SIG-M5 treated with dmso at 0.1 percent for 504 hours (cell line): ENCODE measurements at regions not wholly inside any gene's neighbourhood (a gene's known extent, or its start where the extent isn't known, plus 50 kb on each side); places are given as distances from the start of the nearest gene placed in this dataset.

ENCODE experiments used
- DNase-seq: peaks from one replicate; lab custom pipeline; 2025; ENCODE audit not compliant: unreplicated experiment; lab: John Stamatoyannopoulos, UW

DNA sequence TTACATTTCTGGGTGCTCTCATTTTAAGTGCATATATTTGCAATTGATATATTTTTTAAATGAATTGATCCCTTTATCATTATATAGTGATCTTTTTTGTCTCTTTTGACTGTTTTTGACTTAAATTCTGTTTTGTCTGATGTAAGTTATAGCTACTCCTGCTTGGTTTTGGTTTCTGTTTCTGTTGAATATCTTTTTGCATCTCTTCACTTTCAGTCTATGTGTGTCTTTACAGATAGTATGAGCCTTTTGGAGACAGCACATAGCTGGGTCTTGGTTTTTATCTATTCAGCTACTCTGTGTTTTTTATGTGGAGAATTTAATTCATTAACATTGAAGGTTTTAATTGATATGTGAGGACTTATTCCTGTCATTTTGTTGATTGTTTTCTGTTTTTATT is 311.3 kb downstream of the SPATA31D1 start:
- no peak for DNase-seq

DNA sequence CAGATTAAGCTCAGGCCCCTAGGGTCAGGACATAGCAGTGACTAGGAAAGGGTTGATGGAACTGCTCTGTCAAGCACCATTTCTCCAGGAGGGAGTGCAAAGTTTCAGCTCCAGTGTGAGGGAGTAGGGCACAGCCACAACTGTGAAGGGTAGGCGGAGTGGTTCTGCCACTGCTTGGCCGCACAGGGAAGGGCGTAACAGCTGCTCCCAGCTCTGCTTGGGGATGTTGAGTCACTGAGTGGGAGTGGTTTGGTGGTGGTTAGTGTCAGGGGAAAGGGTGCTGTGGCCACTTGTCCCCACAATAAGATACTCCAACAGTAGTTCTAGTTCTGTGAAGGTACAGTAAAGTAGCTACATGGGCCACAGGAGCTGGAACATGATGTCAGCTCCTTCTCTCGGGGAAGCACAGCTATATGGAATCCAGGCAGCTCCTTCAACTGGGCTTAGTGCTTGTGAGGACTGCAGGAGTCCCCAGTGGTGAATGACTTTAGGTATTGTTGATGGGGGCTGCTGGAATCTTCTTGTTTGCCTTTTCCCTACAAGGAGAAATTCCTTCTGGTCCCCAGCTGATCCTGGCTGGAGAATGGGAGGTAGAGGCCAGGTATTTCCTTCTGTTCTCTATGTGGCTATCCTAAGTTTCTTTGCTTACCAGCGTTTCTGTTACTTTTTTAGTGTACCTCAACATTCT is 314.5 kb downstream of the SPATA31D1 start:
- no peak for DNase-seq

DNA sequence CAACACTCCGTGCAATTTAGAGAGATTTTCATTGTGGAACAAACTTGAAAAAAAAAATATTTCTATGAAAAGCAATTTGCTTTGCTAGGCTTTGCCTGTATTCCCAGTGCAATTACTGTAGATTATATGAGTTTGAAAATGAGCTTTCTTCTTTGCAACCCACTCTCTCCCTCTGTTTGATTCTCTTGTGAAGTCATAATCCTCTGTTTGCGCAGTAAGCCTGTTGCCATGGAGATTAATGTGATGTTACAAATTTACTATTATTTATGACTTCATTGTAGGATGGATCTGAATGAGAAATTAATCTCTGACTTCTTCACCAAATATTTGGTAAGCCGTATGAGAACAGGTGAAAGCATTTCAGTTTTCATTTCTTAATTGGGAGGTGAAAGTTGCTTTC is 320.3 kb downstream of the SPATA31D1 start:
- DNase-seq, result no peak

DNA sequence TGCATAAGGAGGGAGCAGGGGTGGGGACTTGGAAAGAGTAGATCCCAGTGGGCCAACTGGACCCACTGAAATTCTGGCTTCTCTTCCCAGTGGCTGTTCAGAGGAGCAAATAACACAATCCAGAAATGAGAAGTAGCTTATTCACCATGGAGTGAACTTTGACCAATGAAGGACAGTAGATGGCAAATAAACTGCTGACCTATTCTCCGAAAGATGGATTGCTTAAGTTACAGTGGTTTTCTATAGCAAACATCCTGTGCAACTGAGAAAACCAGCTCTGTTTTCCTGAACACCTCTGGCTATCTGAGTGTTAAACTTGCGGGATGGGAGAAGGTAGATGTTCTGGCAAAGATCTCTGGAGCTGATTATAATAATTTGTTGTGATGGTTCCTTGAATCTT is 325.1 kb downstream of the SPATA31D1 start:
- DNase-seq, result no peak

DNA sequence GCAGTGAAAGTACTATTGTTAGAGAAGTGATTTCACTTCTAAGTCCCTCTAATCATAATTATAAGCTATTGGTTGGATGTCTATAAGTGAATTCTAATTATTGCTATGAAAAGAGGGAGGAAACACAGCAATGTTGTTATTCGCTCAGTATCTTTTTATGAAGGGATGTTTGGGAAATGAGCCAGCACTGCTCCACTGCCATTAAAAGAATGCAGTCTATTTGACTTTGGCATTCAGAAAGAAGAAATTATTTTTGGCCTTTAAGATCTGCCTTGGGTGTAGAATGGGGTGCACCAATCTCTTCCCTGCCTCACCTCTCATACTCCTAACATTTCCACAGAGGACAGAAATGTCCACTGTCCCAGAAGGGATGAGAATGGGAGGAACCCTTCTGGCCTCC is 332.0 kb downstream of the SPATA31D1 start:
- DNase-seq, result no peak

DNA sequence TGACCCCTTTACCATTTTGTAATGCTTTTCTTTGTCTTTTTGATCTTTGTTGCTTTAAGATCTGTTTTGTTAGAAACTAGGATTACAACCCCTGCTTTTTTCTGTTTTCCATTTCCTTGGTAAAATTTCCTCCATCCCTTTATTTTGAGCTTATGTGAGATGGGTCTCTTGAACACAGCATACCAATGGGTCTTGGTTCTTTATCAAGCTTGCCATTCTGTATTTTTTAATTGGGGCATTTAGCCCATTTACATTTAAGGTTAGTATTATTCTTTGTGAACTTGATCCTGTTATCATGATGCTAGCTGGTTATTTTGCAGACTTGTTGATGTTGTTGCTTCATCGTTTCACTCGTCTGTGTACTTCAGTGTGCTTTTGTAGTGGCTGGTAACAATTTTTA is 337.3 kb downstream of the SPATA31D1 start:
- no peak for DNase-seq

DNA sequence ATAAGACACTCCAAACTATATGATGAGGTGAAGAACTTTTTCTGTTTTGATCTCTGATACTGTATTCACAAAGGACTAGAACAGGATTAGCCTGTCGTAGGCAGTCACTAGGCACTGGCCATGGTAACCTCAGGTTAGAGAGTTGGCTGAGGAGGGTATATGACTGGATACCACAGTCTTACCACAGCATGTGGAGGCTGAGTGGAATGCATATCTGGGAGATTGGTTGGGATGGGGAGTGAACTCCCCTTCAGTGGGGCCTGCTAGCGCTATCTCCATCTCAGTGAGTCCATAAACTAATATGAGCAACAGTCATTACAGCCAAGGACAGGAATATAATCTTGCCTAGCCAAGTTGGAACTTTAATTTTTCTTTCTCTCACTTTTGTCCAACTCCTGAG is 339.1 kb downstream of the SPATA31D1 start:
- DNase-seq, result no peak

DNA sequence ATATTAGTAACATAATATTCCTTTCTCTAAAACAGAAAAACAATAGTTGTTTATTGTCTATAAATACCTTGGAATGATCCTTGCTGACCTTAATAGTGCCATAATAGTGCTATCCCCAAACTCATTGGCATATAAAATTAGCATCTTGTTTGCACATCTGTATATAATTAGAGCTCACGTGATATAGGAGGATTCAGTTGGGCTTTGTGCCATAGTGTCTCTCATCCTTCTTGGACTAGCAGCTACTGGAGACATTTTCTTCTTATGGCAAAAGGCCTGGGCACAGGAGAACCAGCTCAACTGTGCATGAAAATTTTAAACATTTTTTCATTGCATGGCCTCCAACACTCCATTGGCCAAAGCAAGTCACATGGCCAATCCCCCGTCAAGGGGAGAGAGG is 342.5 kb downstream of the SPATA31D1 start:
- no peak for DNase-seq

DNA sequence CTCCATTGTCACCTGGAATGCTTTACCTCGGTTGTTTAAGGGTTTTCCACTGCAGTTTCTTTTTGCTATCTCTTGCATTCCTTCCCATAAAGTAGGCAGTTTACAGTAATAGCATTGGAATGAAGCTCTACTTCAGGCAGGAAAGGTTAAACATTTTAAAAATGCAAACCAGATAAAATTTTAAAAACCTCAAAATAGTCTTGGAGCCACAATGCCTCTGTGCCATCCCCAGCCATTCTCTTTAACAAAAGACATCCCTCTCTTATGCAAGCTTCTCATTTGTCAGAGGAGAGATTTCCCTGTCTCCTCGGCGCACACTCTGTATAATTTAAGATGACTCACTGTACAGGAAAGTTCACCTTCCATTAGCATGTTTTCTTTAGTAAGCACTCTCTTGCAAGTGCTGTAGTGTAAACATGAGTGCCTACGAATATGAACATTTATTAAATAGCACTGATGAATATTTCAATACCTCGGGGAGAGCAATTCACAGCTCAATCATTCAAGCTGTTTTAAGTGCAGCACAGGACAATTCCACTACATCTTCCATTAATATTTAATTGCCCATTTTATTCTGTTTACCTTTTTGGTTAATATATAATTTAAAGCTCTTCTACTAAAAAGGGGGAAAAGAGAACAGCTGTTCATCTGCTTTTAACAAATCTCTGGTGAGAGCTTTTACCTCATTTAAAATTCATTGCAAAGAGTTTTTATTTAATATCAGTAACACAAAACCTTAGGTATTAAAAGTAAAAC is 343.6 kb downstream of the SPATA31D1 start:
- peak; percentile 54 for DNase-seq

DNA sequence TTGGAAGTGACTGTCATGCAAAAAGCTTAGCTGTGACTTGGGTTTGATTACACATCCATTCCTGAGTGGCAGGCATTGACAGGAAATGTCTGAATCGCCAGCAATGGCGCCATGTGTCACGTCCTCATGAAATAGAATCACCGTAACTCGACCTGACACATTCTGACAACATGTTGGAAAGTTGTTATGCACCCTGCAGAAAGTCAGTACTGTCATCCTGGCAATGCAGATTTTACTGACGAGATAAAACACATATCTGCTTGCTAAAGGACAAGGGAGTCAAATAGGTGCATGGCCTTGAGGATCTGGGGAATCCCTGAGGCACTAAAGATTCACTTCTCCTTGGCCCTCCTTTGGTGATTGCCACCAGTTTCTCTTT is 344.2 kb downstream of the SPATA31D1 start:
- no peak for DNase-seq

DNA sequence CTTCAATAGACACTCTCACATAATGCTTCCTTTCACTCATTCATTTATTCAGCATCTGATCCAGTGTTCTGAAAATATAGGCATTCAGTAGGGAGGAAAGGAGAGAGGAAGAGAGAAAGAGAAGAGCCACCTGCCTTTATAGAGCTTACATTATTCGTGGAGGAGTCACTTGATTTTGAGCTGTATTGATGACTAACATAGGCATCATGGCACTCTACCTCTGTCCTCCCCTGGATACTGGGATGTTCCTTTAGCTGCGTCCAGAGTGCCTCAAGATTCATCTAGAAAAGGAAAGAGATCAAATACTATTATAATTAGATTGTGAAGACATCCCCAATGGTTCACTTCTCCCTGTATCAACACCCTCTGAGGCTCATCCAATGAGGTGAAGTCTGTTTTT is 345.1 kb downstream of the SPATA31D1 start:
- DNase-seq, result no peak

DNA sequence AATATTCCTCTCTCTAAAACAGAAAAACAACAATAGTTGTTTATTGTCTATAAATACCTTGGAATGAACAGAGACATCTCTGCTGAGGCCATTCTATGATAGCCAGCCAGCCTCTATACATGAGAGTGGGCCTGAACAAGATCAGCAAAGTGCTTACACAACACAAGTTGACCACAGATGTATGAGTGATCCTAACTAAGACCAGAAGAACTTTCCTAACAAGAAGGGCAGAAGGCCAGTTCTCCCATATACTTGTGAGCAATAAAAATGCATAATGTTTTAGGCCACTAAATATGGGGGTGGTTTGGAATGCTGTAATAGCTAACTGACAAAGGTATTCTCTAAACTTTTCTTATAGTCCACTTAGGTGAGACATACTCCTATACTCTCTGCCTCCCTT is 345.7 kb downstream of the SPATA31D1 start:
- DNase-seq, result no peak

DNA sequence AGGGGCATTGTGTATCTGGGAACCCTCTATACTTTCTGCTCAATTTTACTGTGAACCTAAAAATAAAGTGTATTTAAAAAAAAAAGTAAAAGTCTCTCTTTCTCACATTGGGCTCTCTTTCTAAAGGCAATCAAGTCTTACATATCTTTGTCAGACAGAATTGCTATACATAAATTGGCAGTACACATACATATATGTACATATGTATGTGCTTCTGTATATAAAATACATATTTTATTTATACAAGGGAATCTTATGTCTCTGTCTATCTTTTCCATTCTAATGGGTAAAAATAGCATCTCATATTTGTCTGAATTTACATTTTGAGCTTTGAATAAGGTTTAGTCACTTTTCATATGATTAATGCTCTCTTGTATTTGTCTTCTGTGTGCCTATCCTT is 348.8 kb downstream of the SPATA31D1 start:
- DNase-seq, result no peak

DNA sequence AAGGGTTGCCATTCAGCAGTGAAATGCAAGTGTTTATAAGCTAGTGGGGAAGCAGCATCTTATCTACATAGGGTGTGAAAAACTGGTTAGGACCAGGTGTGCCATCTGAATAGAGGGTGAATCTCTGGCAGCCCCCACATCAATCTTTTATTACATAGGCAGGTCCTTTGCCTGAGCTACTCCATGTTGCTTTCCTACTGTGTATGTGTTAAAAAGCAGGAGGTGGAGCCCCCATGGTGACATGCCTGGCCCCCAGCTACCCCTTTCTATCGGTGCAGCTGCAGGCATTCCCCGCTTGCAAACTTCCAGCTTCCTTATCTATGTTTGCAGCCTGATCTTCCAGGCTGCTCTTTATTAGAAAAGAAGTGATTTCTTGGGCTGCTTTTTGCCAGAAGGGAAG is 353.5 kb downstream of the SPATA31D1 start:
- DNase-seq, result no peak

DNA sequence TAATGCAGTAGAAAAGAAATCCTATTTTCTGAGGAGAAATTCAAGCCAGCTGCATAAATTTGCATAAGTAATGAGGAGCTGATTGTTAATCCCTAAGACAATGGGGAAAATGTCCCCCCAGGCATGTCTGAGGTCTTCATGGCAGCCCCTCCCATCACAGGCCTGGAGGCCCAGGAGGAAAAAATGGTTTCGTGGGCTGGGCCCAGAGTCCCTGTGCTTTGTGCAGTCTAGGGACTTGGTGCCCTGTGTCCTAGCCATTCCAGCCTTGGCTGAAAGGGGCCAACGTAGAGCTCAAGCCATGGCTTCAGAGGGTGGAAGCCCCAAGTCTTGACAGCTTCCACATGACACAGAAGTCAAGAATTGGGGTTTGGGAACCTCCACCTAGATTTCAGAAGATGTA is 357.5 kb downstream of the SPATA31D1 start:
- no peak for DNase-seq

DNA sequence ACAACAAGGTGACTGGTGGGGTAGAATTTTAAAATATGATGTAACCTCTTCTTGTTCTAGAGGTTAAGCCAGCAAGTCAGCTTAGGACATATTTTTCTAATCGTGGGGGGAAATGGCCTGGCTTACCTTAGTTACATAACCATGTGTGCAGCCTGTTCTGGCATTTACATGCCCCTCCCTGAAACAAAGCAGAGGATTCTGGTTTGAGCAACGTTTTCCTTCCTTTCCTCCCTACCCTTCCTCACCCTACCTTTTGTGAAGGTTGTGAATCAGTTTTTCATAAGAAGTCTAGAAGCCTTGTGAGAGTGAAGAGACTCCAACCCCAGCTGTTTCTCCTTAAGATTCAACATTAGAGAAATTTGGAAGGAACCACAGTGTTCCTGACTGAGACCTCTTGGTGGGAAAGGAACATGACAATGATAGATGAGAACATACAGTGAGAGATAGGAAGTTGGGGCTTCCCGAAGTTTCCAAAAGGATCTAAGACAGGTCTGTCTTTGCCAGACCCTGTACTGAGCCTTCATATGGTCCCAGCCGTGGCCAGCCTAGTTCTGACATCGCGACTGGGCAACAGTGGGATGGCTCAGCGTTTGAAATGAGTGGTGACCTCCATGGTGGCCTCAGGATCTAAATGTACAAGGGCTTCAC is 365.2 kb downstream of the SPATA31D1 start:
- no peak for DNase-seq

DNA sequence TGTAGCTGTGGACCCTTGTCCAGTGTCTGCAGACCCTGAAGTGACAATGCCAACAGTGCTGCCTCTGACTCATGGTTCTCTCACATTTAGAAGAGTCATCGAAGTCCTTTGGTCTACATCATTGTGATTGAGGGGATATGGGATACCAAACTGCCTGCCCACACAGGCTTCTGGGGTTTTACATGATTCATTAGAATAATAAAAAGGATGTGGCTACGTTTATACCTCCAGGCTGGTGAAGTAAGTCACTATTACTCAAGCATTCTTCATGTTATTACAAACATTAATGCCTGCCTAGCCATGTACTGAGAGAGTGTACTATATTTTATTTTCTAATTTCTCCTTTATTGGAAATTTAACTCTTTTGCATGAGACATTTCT is 365.7 kb downstream of the SPATA31D1 start:
- no peak for DNase-seq

DNA sequence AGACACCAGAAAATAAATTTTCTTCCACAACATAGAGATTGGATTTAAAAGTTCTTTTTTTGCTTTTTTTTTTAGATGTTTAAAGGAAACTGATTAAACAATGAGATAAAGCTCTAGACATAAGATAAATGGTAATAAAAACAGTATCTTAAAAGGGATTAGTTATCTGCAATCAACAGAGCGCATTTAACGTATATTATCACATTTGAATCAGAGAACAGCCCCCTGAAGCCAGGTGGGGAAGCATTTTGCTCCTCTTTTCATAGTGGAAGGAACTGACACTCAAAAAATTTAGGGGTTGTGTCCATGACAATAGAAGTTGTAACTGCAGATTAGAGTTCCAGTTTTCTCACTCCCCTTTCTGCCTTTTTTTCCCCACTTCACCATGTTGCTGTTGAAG is 367.6 kb downstream of the SPATA31D1 start:
- no peak for DNase-seq

DNA sequence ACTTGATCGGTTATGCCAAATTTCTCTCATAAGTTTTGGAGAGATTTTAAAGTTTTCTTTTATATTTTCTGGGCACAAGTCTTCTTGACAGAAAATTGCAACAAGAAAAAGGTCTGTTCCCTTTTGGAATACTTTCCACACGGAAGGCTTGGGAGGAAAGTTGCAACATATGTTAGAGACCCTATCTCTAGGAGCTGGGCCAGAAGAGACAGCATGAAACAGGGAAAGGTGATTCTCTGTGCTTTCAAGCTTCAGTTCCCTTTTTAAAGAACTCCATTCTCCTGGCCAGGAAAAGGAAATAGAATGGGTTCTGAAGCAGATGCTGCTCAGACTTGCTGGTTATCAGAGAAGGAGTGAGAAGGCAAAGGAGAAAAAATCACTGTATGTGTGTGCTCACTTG is 368.3 kb downstream of the SPATA31D1 start:
- no peak for DNase-seq

DNA sequence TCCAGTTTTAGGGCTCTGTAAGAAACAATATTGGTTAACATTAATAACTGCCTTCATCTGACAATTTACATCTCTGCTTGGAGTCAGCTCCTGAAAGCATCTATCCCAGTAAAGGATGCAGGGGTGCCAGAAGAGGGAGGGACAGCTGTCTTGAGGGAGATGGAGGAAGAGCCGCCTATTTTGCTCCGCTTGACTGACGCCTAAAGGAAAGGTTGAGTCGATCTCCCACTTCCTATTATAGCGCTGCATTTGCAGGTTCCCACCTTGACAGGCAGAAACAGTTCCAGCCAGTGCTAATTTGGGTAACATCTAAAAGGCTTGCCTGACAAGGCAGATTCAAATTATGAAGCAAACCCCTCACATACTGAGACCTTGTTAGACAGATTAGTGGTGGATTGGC is 374.6 kb downstream of the SPATA31D1 start:
- DNase-seq, result no peak

DNA sequence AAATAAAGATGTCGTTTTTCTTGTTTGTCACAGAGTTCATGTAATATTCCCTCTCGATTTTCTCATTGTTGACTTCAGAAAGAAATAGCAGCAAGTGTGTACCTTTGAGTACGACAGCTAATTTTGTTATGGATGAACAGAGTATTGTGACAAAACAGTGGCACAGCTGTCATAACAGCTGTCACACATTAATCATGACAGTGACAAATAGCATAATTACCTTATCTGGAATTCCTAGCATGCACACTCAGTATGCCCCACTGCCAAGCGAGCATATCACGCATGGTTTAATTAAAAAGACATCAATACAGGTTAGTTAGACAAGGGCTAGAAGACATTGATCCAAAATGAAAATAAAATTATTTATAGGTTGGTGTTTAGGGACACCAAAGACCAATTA is 375.1 kb downstream of the SPATA31D1 start:
- no peak for DNase-seq

DNA sequence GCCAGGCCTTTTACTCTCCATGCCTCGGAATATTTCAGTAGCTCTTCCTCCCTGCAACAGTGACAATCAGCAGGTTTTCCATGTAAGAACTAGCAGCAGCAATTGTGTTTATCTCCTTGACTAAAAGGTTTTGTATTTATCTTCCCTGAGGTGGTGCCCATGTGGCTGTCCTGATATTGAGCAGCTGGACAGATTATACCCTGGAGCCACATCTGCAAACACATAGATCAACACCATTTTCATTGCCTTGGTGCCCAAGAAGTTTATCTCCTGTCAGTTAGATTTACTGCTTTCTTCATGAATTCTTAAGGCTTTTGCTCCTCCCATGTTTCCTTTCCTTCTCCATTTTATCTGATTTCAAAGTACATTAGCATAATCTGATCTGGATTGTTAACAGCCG is 378.4 kb downstream of the SPATA31D1 start:
- DNase-seq, result no peak
